Right lobe of liver (tissue), 4 donors: ENCODE measurements at regions not wholly inside any gene's neighbourhood (a gene's known extent, or its start where the extent isn't known, plus 50 kb on each side); places are given as distances from the start of the nearest gene placed in this dataset.
"Not testable (repeated sequence)": the region's sequence is repeated elsewhere in the genome, so short reads cannot be mapped to it uniquely, and the experiment has no call there.

Source experiments
- POLR2A ChIP-seq: fragments of 450-650 bp; IDR thresholded peaks from one replicate; pipeline ENCODE4 v1.6.1; 2017; ENCODE audit warnings: antibody characterized with exemption, mild to moderate bottlenecking
- TF ChIP-seq, protein P1 (sequence below), 4 donors: fragments of 200-600 bp in 3 of 4; fragments of 450-650 bp in 1 of 4; IDR thresholded peaks; one replicate each; pipeline versions ENCODE4 v1.5.1 to v1.8.0; 2016 to 2022; ENCODE audit warnings: antibody characterized with exemption in 4 of 4, mild to moderate bottlenecking in 2 of 4
- donor health status: DM: no; HTN: no; CAD: no.
- donor health status: DM: no; HTN: no; CAD: no.
- donor health status: DM: no; HTN: yes; CAD: no.

GRCh38 chr21:28563933-28564332, 428.7 kb downstream of the LTN1 start:
- TF ChIP-seq, protein P1, sequence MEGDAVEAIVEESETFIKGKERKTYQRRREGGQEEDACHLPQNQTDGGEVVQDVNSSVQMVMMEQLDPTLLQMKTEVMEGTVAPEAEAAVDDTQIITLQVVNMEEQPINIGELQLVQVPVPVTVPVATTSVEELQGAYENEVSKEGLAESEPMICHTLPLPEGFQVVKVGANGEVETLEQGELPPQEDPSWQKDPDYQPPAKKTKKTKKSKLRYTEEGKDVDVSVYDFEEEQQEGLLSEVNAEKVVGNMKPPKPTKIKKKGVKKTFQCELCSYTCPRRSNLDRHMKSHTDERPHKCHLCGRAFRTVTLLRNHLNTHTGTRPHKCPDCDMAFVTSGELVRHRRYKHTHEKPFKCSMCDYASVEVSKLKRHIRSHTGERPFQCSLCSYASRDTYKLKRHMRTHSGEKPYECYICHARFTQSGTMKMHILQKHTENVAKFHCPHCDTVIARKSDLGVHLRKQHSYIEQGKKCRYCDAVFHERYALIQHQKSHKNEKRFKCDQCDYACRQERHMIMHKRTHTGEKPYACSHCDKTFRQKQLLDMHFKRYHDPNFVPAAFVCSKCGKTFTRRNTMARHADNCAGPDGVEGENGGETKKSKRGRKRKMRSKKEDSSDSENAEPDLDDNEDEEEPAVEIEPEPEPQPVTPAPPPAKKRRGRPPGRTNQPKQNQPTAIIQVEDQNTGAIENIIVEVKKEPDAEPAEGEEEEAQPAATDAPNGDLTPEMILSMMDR (IDR thresholded peaks at IDR 0.05): not testable (repeated sequence)
- TF ChIP-seq POLR2A: not testable (repeated sequence)
